Myocyte (in vitro differentiated cells): ENCODE measurements at regions not wholly inside any gene's neighbourhood (a gene's known extent, or its start where the extent isn't known, plus 50 kb on each side); places are given as distances from the start of the nearest gene placed in this dataset.

ENCODE experiments used
- DNase-seq: peaks from one replicate; pipeline ENCODE4 v3.0.0-alpha.2; 2012; ENCODE audit warnings: low read depth

DNA sequence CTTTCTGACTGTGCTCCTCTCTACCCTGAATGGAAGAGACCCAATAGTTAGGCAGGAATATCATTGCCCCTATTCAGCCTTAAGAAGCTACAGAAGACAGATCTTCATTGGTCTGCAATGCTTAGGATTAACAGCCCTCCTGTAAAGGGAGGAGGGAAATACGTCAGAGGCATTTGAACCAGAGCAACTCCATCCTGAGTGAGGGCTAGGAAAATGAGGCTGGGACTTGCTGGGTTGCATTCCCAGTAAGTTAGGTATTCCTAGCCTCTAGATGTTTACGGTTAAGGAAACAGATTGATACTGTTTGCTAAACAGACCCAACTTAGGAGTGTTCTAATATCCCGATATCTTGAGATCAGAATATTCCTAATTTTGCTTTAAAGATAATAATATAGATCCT, 63.5 kb downstream of the PCDH18 start:
- DNase-seq, result no peak

- DNase-seq, result no peak
These were observed 64.8 kb downstream of the PCDH18 start for GRCh38 chr4:137467537-137467936.

DNA sequence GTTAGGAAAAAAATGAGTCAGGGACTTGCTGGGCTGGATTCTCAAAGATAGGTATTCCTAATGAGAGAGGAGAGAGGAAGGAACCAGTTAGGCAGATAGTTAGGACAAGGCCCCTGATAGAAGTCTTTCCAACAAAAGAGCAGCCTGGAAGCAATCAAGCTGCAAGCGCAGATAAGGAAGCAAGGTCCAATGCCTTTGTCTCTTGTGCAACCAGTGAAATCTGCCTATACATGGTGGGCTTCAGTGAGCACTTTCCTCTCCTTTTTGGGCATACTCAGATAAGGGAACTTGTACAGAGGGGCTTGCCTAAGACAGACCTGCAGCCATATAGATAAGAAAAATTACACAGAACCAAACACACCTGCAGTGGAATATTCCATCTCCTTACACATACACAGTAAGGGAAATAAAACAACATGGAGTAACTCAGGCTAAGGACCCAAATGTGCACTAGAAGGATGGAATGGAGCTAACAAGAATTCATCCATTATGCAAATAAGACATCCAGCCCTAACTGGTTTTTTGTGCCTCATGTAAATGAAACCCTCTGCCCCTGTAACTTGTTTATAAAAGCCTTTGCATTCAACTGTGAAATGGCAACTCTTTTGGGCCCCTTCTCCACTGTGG, 68.8 kb downstream of the PCDH18 start:
- no peak for DNase-seq

DNA sequence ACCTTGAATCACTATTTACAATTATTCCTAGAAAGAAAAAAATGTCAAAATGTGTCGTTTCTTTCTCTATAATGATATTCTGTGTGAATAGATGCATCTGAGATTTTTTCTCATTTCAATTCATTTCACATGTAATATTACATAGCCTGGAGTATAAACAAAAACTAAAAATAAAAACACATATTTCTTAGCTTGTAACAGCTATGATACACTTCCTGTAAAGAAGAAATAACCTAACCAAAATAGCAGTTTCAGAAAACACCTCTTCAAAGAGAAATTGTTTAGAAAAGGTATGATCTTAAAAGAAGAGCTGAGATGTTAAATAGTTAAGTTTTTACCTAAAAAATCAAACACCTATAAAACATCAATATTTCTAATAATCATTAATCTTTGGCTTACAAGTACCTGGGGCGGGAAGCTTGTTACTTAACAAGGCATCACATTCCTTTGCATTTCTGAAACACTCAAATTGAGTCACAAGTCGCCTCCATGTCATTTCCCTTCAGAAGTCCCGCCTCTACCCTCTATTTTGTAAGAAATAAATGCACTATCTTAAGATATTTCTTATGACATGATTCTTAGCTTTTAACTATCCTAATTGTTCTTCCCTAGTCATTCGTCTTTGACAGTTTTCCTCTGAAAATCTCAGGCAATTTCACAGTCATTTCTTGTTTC, 76.5 kb downstream of the PCDH18 start:
- DNase-seq, result no peak

GRCh38 chr4:137454767-137455166, 77.5 kb downstream of the PCDH18 start:
- no peak for DNase-seq

- no peak for DNase-seq
These were observed 79.5 kb downstream of the PCDH18 start for GRCh38 chr4:137452799-137453198.

DNA sequence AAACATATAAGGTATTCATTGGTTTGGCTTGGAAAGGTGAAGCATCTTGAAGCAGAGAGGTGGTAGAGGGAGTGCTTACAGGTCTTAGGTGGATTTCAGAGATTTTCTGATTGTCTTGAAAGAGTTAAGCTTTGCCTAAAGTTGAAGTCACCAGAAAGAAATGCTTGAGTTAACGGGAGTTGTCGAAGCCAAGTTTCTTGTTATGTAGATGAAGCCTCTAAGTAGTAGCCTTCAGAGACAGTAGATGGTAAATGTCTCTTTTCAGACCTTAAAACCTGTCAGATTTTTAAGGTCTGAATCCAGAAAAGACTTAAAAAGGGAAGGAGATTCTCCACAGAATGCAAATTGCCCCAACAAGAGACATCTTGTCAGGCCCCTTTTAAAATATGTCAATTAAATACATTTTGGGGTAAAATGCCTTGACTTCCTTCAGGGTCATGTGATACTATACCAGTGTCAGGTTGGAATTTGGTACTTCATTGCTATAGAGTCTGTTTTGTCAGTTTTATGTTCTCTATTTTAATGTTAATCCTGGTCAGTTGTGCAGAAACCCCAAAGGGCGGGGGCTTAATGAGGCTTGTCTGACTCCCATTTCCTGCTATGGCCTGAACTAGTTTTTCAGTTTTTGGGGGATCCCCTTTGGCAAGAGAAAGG, 81.0 kb downstream of the PCDH18 start:
- no peak for DNase-seq

GRCh38 chr4:137448402-137448801, 83.9 kb downstream of the PCDH18 start:
- DNase-seq, result no peak

GRCh38 chr4:137446071-137446470, 86.2 kb downstream of the PCDH18 start:
- no peak for DNase-seq

- DNase-seq, result no peak
These were observed 89.1 kb downstream of the PCDH18 start for GRCh38 chr4:137443031-137443800.

GRCh38 chr4:137432446-137433311, 99.6 kb downstream of the PCDH18 start:
- peak; percentile 35 for DNase-seq

DNA sequence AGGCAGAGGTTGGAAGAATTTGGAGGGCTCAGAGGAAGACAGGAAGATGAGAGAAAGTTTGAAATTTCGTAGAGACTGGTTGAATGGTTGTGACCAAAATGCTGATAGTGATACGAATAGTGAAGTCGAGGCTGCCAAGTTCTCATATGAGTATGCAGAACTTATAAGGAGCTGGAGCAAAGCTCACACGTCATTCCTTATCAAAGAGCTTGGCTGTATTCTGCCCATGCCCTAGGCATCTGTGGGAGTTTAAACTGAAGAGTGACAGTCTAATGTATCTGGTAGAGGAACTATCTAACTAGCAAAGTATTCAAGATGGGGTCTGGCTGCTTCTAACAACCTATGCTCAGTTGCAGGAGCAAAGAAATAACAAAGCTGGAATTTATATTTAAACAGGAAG, 102.1 kb downstream of the PCDH18 start:
- DNase-seq, result no peak

GRCh38 chr4:137427411-137427810, 104.9 kb downstream of the PCDH18 start:
- DNase-seq, result no peak

GRCh38 chr4:137425281-137425680, 107.0 kb downstream of the PCDH18 start:
- DNase-seq, result peak; percentile 70

GRCh38 chr4:137422666-137423065, 109.6 kb downstream of the PCDH18 start:
- DNase-seq, result peak; percentile 49

- DNase-seq, result peak; percentile 53
These were observed 110.5 kb downstream of the PCDH18 start for GRCh38 chr4:137421796-137422195.

GRCh38 chr4:137420901-137421396, 111.3 kb downstream of the PCDH18 start:
- no peak for DNase-seq

DNA sequence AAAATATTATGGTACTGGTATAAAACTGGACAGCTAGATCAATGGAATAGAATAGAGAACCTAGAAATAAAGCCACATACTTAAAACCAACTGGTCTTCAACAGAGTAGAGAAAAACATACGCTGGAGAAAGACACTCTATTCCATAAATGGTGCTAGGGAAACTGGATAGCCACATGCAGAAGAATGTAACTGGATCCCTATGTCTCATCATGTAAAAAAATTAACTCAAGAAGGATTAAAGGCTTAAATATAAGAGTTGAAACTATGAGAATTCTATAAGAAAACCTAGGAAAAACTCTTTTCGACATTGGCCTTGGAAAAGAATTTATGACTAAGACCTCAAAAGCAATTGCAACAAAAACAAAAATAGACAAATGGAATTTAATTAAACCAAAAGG, 114.6 kb downstream of the PCDH18 start:
- DNase-seq, result peak; percentile 47

DNA sequence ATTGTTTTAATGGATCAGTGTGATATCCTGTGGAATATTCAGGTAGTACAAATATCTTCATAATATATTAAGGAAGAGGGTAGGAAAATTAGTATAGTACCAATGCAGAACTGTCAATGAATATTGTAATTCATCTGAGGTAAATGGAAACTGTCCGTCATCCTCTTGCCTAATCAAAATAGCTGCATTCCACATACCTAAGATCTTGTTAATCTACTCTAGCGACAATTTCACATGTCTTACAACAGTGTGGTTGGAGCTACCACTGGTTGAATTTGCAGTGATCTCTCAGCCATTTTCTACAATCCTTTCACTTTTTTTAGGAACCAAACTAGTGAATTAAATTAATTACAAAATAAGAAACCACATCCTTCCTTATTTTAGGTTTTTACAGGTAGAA, 117.5 kb downstream of the PCDH18 start:
- no peak for DNase-seq

- DNase-seq, result no peak
These were observed 123.6 kb downstream of the PCDH18 start for GRCh38 chr4:137408527-137409177.
